ENCODE measurements at regions not wholly inside any gene's neighbourhood (a gene's known extent, or its start where the extent isn't known, plus 50 kb on each side); places are given as distances from the start of the nearest gene placed in this dataset.
A peak's percentile ranks its signal among the peaks of the same experiment; 100 is the strongest.

DNA sequence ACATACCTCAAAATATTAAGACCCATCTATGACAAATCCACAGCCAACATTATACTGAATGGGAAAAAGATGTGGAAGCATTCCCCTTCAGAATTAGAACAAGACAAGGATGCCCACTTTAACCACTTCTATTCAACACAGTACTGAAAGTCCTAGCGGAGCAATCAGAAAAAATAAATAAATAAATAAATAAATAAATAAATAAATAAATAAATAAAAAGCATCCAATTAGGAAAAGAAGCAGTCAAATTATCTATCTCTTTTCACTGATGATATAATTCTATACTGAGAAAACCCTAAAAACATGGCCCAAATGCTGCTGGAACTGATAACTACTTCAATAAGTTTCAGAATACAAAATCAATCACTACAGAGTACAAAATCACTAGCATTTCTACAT is 67.5 kb downstream of the PRR32 start:
- no peak for DNase-seq

GRCh38 chrX:126900937-126901336 is 81.4 kb downstream of the PRR32 start:
- peak; percentile 3 for DNase-seq

GRCh38 chrX:126929071-126929470 is 109.5 kb downstream of the PRR32 start:
- no peak for DNase-seq

- no peak for DNase-seq
Measured at GRCh38 chrX:126967225-126967624, 147.7 kb downstream of the PRR32 start.

DNA sequence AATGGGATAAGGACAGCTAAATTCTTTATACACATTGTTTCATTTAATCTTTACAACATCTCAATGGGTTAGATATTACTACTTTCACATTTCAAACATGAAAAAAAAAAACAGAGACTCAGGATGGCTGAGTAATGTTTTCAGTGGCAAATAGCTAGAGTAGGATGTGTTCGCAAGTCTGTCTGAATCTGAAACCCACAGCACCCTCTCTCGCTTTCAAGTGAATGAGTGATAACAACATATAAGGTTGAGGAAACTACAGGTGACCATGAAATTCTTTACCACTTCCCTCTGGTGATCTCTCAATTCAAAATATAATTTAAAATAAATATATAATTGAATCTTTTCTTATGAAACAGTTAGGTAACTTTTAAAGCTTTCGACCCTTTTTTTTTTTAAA is 162.6 kb downstream of the PRR32 start:
- no peak for DNase-seq

- DNase-seq, result no peak
Measured at GRCh38 chrX:126985027-126985426, 165.5 kb downstream of the PRR32 start.

GRCh38 chrX:126985981-126986380 is 166.5 kb downstream of the PRR32 start:
- DNase-seq, result no peak

DNA sequence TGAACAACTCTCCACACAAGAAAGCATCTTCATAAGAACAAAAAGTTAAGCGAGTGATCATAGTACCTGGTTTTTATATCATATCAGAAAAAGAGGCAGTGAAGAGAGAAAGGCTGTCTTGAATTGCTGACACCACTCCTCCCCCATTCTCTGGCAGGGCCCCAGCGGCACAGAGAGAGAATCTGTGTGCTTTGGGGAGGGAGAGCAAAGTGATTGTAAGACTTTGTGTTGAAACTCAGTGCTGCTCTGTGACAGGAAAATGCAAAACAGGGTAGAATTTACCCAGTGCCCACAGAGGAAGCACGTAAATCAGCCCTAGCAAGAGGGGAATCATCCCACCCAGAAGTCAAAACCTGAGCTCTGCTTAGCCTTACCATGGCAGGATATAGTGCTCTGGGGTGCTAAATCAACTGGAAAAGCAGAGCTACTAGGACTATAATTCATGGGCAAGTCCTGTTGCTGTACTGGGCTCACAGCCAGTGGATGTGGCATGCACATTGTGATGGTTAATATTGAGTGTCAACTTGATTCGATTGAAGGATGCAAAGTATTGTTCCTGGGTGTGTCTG is 174.6 kb downstream of the PRR32 start:
- no peak for DNase-seq

DNA sequence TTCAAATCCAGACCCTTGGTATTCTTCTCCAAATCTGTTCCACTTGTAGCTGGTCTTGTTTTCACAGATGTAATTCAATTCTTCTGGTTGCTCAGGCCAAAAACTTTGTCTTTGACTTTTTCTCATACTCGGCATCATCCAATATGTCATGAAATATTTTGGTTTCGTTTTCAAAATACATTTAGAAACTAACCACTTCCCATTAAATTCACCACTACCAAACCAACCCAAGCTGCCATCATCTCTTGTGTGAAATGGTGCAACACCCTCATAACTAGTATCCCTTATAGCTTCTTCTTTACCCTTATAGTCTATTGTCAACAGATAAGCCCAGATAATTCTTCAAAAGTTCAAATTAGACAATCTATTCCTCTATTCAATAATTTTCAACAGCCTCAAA is 192.1 kb downstream of the PRR32 start:
- DNase-seq, result no peak

- no peak for DNase-seq
Measured at GRCh38 chrX:127025013-127025412, 205.5 kb downstream of the PRR32 start.

GRCh38 chrX:127030016-127030748 is 210.7 kb downstream of the PRR32 start:
- no peak for DNase-seq

DNA sequence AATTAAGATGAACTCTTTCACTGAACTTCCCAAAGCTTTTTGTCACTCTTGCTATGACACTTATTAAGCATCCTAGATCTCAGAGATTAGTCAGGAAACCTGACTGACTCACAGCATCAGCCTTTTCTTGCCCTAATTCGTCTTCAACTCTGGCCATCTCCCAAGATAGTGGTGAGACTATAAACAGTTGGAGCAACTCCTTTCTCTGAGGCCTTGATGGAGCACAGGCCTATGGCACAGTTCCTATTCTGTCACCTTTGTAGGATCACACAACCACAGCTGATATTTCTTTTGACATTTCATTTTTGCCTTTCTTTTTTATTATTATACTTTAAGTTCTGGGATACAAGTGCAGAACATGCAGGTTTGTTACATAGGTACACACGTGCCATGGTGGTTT is 217.6 kb downstream of the PRR32 start:
- DNase-seq, result no peak

DNA sequence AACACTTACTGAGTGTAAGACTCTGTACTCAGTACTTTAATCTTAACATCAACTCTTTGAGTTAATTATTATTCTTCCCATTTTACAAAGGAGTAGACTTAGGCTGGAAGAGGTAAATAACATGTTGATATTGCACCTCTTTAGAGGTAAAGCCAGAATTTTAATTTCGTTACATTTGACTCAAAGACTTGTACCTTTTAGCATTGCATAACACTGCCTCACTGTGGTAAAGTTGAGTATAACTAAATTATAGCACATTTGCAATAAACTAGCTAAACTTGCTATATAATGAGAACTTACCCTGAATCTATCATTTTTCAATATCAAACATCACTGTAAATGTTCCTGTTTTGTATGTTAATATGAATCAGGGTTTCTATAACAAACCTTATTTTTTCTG is 218.5 kb downstream of the PRR32 start:
- no peak for DNase-seq

GRCh38 chrX:127057891-127058619 is 238.5 kb downstream of the PRR32 start:
- no peak for DNase-seq

GRCh38 chrX:127085939-127086338 is 266.4 kb downstream of the PRR32 start:
- DNase-seq, result peak; percentile 17

DNA sequence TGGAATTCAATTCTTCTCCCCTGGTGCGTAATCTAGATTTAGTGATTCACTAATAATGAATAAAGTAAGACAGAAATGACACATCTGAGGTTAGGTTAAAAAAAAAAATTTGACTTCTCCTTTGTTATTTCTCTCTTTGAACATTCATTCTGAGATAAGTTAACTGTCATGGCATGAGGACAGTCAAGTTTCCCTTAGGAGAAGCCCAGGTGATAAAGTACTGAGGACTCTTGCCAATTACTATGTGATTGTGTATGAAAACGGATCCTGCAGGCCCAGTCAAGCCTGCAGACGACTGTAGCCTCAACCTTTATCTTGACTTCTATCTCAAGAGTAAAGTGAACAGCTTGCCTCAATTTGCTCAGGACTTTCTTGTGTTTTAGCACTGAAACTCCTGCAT is 293.2 kb downstream of the PRR32 start:
- no peak for DNase-seq

DNA sequence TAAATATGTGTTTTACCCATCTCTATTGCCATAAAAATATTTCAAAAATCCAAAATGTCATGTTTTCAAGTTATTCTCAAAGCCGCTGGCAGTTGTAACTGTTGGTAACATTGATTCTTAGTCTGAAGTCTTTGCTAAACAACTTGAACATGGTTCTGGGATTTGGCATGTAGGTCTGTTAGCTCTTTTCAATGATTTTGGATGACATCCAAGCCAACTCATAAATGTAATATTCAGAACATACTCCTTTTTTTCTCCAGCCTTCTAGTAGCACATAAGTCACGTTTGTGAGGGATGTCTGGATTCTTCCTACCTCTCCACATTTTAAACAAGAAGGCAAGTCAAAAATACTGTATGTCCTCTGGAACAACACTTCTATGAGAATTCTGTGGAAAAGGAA is 305.3 kb downstream of the PRR32 start:
- DNase-seq, result no peak

GRCh38 chrX:127128282-127128681 is 308.8 kb downstream of the PRR32 start:
- no peak for DNase-seq

DNA sequence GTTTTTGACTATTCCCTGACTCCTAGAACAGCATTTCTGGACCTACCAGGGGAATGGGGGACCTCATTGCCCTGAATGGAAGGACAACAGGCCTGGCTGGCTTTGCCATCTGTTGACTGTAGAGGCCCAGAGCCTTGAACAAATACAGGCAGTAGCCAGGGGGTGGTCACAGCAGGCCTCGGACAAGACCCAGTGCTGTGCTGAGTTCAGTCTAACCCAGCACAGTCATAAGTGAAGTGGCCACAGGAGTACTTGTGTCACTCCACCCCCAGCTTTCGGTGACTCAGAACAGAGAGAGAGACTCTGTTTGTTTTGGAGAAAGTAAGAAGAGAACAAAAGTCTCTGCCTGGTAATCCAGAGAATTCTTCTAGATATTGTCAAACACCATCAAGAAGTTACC is 310.0 kb downstream of the PRR32 start:
- DNase-seq, result no peak

DNA sequence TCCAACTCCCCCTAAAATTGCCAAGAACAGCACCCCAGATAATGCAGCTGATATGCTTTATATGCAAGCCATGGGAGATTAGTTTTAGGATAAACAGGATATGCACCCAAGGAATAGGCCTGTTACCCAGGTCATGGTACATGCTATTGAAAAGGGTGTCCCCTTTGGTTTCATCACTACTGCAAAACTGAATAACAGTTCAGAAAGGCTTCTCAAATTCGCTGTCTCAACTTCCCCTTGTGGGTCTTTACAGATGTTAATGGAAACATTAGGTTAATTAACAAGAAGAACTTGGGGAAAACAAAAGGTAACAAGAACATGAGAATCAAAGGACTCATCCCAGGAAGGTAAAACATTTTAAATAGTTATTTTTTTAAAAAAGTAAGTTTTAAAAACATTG is 318.7 kb downstream of the PRR32 start:
- DNase-seq, result no peak

DNA sequence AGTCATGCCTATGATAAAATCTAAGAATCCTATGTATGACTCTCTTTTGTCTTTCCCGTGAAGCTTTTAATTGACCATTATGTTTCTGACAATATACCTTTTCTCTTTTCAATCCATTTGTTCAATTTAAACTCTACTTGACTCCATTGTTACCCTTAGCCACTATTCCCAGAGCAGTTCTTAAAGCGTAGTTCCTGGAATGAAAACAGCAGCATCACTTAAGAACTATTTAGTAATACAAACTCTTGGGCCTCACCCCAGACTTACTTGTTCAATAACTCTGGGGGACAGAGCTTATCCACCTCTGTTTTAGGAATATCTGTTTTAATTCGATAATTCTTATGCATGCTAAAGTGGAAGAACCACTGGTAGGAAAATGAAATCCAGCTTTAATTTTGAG is 358.4 kb downstream of the PRR32 start:
- no peak for DNase-seq

- DNase-seq, result no peak
Measured at GRCh38 chrX:127187095-127187494, 367.6 kb downstream of the PRR32 start.

DNA sequence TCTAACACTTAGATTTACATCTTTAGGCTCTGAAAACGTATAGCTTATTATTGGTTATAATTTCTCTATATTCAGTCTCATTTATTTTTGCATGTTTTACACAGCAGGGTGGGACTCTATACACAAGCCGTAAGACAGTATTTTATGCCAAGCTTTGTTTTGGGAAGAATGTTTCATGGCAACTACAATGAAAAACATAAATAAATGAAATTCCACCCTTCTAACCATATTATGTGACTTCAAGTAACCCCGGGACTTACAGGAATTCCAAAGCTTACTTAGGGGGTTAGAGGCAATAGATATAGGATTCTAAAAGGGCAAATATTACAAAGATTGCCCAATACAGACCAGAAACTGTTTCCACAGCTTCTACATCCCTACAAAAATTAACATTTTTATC is 370.9 kb downstream of the PRR32 start:
- no peak for DNase-seq

GRCh38 chrX:127207326-127207725 is 387.8 kb downstream of the PRR32 start:
- no peak for DNase-seq
